ENCODE measurements at regions not wholly inside any gene's neighbourhood (a gene's known extent, or its start where the extent isn't known, plus 50 kb on each side); places are given as distances from the start of the nearest gene placed in this dataset.
"Not testable (repeated sequence)": the region's sequence is repeated elsewhere in the genome, so short reads cannot be mapped to it uniquely, and the experiment has no call there.

GRCh38 chr20:47972297-47972915 lies 187.1 kb upstream of the SULF2 start:
- not testable (repeated sequence) for H3K9me3 ChIP-seq, H3K36me3 ChIP-seq
- DNase-seq (peak in 4 of 5 donors; percentile 39 to 74 (median 60)), ATAC-seq (peak; percentile 68 to 85 (median 72))
- TF ChIP-seq CTCF (IDR thresholded peaks at IDR 0.05) = peak in 6 of 12 donors; percentile 7 to 45 (median 20)
- H3K27me3 ChIP-seq = peaks cover 0 to 11% (median 0%) of the 10 kb centered on the region in 9 donors
- peak overlapping the region in 11 of 12 donors; percentile 28 to 84 (median 62) for H3K27ac ChIP-seq
- intact Hi-C loops (cut with DNase I) = loop anchor here in 1 of 10 donors (10.0 kb wide), 1 partner anchor 178 kb away; no protein-coding TSS in a partner anchor
- WGBS, 4 donors = 29 to 36% (median 33%) methylated on average over 23 to 26 of the region's 26 CpGs
- H3K4me3 ChIP-seq = peak overlapping the region in 4 of 12 donors; percentile 4 to 20 (median 8)
- peaks cover 0 to 25% (median 6%) of the 10 kb centered on the region in 12 donors for H3K4me1 ChIP-seq

- peaks cover 0 to 25% (median 6%) of the 10 kb centered on the region in 12 donors for H3K4me1 ChIP-seq
- ATAC-seq = no peak
- intact Hi-C loops (cut with DNase I) = loop anchor here in 1 of 10 donors (10.0 kb wide), 1 partner anchor 176 kb away; no protein-coding TSS in a partner anchor
- peak overlapping the region in 5 of 12 donors; percentile 30 to 84 (median 35) for H3K27ac ChIP-seq
- H3K36me3 ChIP-seq = no peaks in the 10 kb centered on the region
- H3K9me3 ChIP-seq = no peaks in the 10 kb centered on the region
- no peak for DNase-seq
- no peak overlapping the region for H3K4me3 ChIP-seq
- no peak for TF ChIP-seq POLR2A (IDR thresholded peaks at IDR 0.05)
- no peak for TF ChIP-seq CTCF (IDR thresholded peaks at IDR 0.05)
- H3K27me3 ChIP-seq = peaks cover 0 to 11% (median 0%) of the 10 kb centered on the region in 9 donors
- WGBS, 4 donors = 93 to 98% (median 95%) methylated on average over 13 to 14 of the region's 14 CpGs
These were observed 185.9 kb upstream of the SULF2 start for GRCh38 chr20:47971058-47971791.

- WGBS, 4 donors = 80 to 83% (median 82%) methylated on average over 8 of the region's 8 CpGs
- Histone ChIP-seq H3K27me3 (peaks cover 0 to 11% (median 0%) of the 10 kb centered on the region in 9 donors), H3K36me3 (no peaks in the 10 kb centered on the region), H3K27ac (no peak overlapping the region), H3K9me3 (no peaks in the 10 kb centered on the region), H3K4me1 (peaks cover 0 to 25% (median 6%) of the 10 kb centered on the region in 12 donors), H3K4me3 (no peak overlapping the region)
- ATAC-seq (no peak), DNase-seq (no peak)
- intact Hi-C loops (cut with DNase I) = loop anchor here in 1 of 10 donors (10.0 kb wide), 1 partner anchor 176 kb away; no protein-coding TSS in a partner anchor
- no peak for TF ChIP-seq CTCF (IDR thresholded peaks at IDR 0.05)
- TF ChIP-seq POLR2A (IDR thresholded peaks at IDR 0.05) = no peak
These were observed 185.1 kb upstream of the SULF2 start for GRCh38 chr20:47970282-47970903.

GRCh38 chr20:47969426-47969825 lies 184.1 kb upstream of the SULF2 start:
- no peak overlapping the region for H3K27ac ChIP-seq
- H3K4me3 ChIP-seq = no peak overlapping the region
- no peak for TF ChIP-seq CTCF (IDR thresholded peaks at IDR 0.05)
- no peak for TF ChIP-seq POLR2A (IDR thresholded peaks at IDR 0.05)
- peaks cover 0 to 25% (median 6%) of the 10 kb centered on the region in 12 donors for H3K4me1 ChIP-seq
- ATAC-seq = no peak
- H3K36me3 ChIP-seq = no peaks in the 10 kb centered on the region
- WGBS, 4 donors = 88 to 90% (median 89%) methylated on average over 6 of the region's 6 CpGs
- H3K9me3 ChIP-seq = no peaks in the 10 kb centered on the region
- no peak for DNase-seq
- peaks cover 0 to 11% (median 0%) of the 10 kb centered on the region in 9 donors for H3K27me3 ChIP-seq
- intact Hi-C loops (cut with DNase I) = no loop called here
